Endothelial cell of umbilical vein (primary cell): ENCODE measurements at regions not wholly inside any gene's neighbourhood (a gene's known extent, or its start where the extent isn't known, plus 50 kb on each side); places are given as distances from the start of the nearest gene placed in this dataset.

Experiments
- BruUV-seq: library from RNA; stranded (reverse); fragments of 400-500 nt; replicated peaks from 2 replicates; lab custom pipeline; 2021; lab: Mats Ljungman, UMichigan
- CTCF ChIA-PET: fragments of 300-600, 350-600 bp; sonication (Branson Sonifier 250); formaldehyde crosslinking; loops from one replicate; lab custom pipeline; 2021; ENCODE audit warnings: antibody characterized with exemption, inconsistent platforms; lab: Charles Lee
- POLR2A ChIA-PET: fragments of 300-600, 350-600 bp; sonication (Branson Sonifier 250); formaldehyde crosslinking; loops from one replicate; lab custom pipeline; 2021; ENCODE audit warnings: antibody characterized with exemption, inconsistent platforms; lab: Charles Lee
- DNase-seq: peaks from one replicate; pipeline ENCODE4 v3.0.0-alpha.2; 2011; ENCODE audit warnings: low read depth, low spot score
- FAIRE-seq: peaks from 2 replicates; lab custom pipeline; 2011; peaks lifted over from hg19 to GRCh38; lab: Jason Lieb, UNC
- H2AFZ ChIP-seq: 2 replicates; pipeline ENCODE4 v1.6.0; 2012; ENCODE audit warnings: low read depth, low read length, control low read depth, inconsistent platforms
- H3K27ac ChIP-seq: 2 replicates; pipeline ENCODE4 v1.5.1; 2011; ENCODE audit warnings: low read depth, mild to moderate bottlenecking, control low read depth, low read length, moderate library complexity; ENCODE audit not compliant: insufficient read depth
- H3K27me3 ChIP-seq, 2 experiments: 2 replicates each; pipeline versions ENCODE4 v1.6.0 to v1.6.1; 2011; ENCODE audit warnings: low read length in 2 of 2, mixed read lengths in 1 of 2; ENCODE audit not compliant: control insufficient read depth in 2 of 2, insufficient read depth in 2 of 2
- H3K36me3 ChIP-seq, 2 experiments: 2 replicates in 1 of 2; 3 replicates in 1 of 2; pipeline ENCODE4 v1.5.1; 2011; ENCODE audit warnings: low read length in 2 of 2, mild to moderate bottlenecking in 1 of 2, moderate library complexity in 1 of 2; ENCODE audit not compliant: control insufficient read depth in 2 of 2, insufficient read depth in 2 of 2; ENCODE audit errors: extremely low read depth in 1 of 2
- H3K4me1 ChIP-seq: 3 replicates; pipeline ENCODE4 v1.5.1; 2011; ENCODE audit warnings: mild to moderate bottlenecking, low read length; ENCODE audit not compliant: control insufficient read depth, insufficient read depth; ENCODE audit errors: extremely low read depth
- H3K4me2 ChIP-seq: 2 replicates; pipeline ENCODE4 v1.6.1; 2011; ENCODE audit warnings: low read length, control low read depth, mixed read lengths; ENCODE audit not compliant: insufficient read depth
- H3K4me3 ChIP-seq, 3 experiments: fragments of 200-600 bp in 1 of 3; sonication (generic), shearing (Covaris generic) in 1 of 3; replicated peaks in 1 of 3; 2 replicates each; pipeline ENCODE4 v1.5.1; 2011 to 2016; ENCODE audit warnings: control low read depth in 3 of 3, low read length in 3 of 3, mild to moderate bottlenecking in 2 of 3, inconsistent platforms in 1 of 3, low read depth in 1 of 3, moderate library complexity in 1 of 3; ENCODE audit not compliant: insufficient read depth in 1 of 3
- H3K79me2 ChIP-seq: 2 replicates; pipeline ENCODE4 v1.6.0; 2012; ENCODE audit warnings: low read length, inconsistent platforms; ENCODE audit not compliant: control insufficient read depth, insufficient read depth
- H3K9ac ChIP-seq: replicated peaks from 2 replicates; pipeline ENCODE3; 2011; ENCODE audit warnings: low read length, control low read depth; ENCODE audit not compliant: insufficient read depth; ENCODE audit errors: extremely low read depth
- H3K9me1 ChIP-seq: replicated peaks from 3 replicates; pipeline ENCODE4 v1.6.0; 2011; ENCODE audit warnings: mild to moderate bottlenecking, low read length; ENCODE audit not compliant: control insufficient read depth, insufficient read depth; ENCODE audit errors: extremely low read depth
- H3K9me3 ChIP-seq: replicated peaks from 2 replicates; pipeline ENCODE4 v1.5.1; 2012; ENCODE audit warnings: low read length, inconsistent platforms; ENCODE audit not compliant: control insufficient read depth, insufficient read depth
- H4K20me1 ChIP-seq: replicated peaks from 2 replicates; pipeline ENCODE3; 2011; ENCODE audit warnings: mild to moderate bottlenecking, low read length; ENCODE audit not compliant: control insufficient read depth, insufficient read depth; ENCODE audit errors: extremely low read depth
- CTCF ChIP-seq, 2 donors: IDR thresholded peaks; 1 replicate in 1 of 2; 2 replicates in 1 of 2; pipeline ENCODE4 v1.5.1; 2011; ENCODE audit warnings: low read length in 2 of 2, mild to moderate bottlenecking in 2 of 2, moderate library complexity in 2 of 2, control low read depth in 1 of 2, inconsistent platforms in 1 of 2, low read depth in 1 of 2; ENCODE audit not compliant: insufficient read depth in 1 of 2; ENCODE audit errors: extremely low read depth in 1 of 2
- EZH2 ChIP-seq: IDR thresholded peaks from 2 replicates; pipeline ENCODE4 v1.6.1; 2012; ENCODE audit warnings: borderline replicate concordance, low read depth, mild to moderate bottlenecking, moderate library complexity, low read length, inconsistent platforms; ENCODE audit not compliant: severe bottlenecking
- FOS ChIP-seq: IDR thresholded peaks from 2 replicates; pipeline ENCODE4 v1.6.1; 2011; ENCODE audit warnings: mild to moderate bottlenecking, low read length, moderate library complexity, borderline replicate concordance; ENCODE audit not compliant: insufficient read depth
- GATA2 ChIP-seq: IDR thresholded peaks from 2 replicates; pipeline ENCODE4 v1.7.0; 2011; ENCODE audit warnings: low read depth, mild to moderate bottlenecking, moderate library complexity, mixed read lengths, low read length; ENCODE audit not compliant: insufficient read length, insufficient read depth
- JUN ChIP-seq: IDR thresholded peaks from 2 replicates; pipeline ENCODE4 v1.6.1; 2011; ENCODE audit warnings: borderline replicate concordance, low read depth; ENCODE audit not compliant: insufficient read length, insufficient read depth
- MAX ChIP-seq: IDR thresholded peaks from 2 replicates; pipeline ENCODE4 v1.6.1; 2011; ENCODE audit not compliant: insufficient read depth, insufficient read length
- MYC ChIP-seq: IDR thresholded peaks from one replicate; pipeline ENCODE4 v1.6.1; 2011; ENCODE audit warnings: mild to moderate bottlenecking, low read depth, low read length
- POLR2A ChIP-seq: IDR thresholded peaks from 2 replicates; pipeline ENCODE4 v1.6.1; 2012; ENCODE audit warnings: low read depth, mild to moderate bottlenecking, control low read depth, low read length
- POLR2AphosphoS5 ChIP-seq: IDR thresholded peaks from 2 replicates; pipeline ENCODE4 v1.6.1; 2012; ENCODE audit warnings: low read depth, mild to moderate bottlenecking, control low read depth, low read length, moderate library complexity; ENCODE audit not compliant: insufficient read depth
- dilution Hi-C: fragments of 300-500 bp; cut with MboI; formaldehyde crosslinking; loops from one replicate; pipeline ENCODE4 v1.15.0; 2019; ENCODE audit warnings: low sequenced_read_pairs; ENCODE audit not compliant: extremely low pct_ligation_motif_present
- intact Hi-C: fragments of 100-400 bp; cut with micrococcal nuclease; formaldehyde crosslinking; loops from one replicate; pipeline ENCODE4 v1.10.0; 2022

GRCh38 chr17:77708049-77708448, 250.5 kb upstream of the TNRC6C start:
- Histone ChIP-seq H3K9ac (no peak overlapping the region), H3K27ac (no peak overlapping the region), H3K4me1 (no peaks in the 10 kb centered on the region), H3K4me3 (no peak overlapping the region), H4K20me1 (no peaks in the 10 kb centered on the region), H3K4me2 (no peak overlapping the region), H2AFZ (no peak overlapping the region), H3K27me3 (no peaks in the 10 kb centered on the region), H3K79me2 (no peaks in the 10 kb centered on the region), H3K9me1 (no peaks in the 10 kb centered on the region), H3K36me3 (no peaks in the 10 kb centered on the region), H3K9me3 (peaks cover 2% of the 10 kb centered on the region)
- DNase-seq (no peak), FAIRE-seq (no peak)
- dilution Hi-C loops = no loop called here
- ChIA-PET POLR2A (no interaction called here), CTCF (no interaction called here)
- BruUV-seq = no TSS peak
- intact Hi-C loops = no loop called here
- TF ChIP-seq POLR2AphosphoS5 = no peak

GRCh38 chr17:77708936-77709335, 249.6 kb upstream of the TNRC6C start:
- no peaks in the 10 kb centered on the region for H3K79me2 ChIP-seq
- H3K27me3 ChIP-seq = peaks cover 0 to 3% of the 10 kb centered on the region in 2 experiments
- H3K9ac ChIP-seq = no peak overlapping the region
- no peak for DNase-seq
- no peaks in the 10 kb centered on the region for H3K4me1 ChIP-seq
- no peak overlapping the region for H3K27ac ChIP-seq
- TF ChIP-seq EZH2 = no peak
- no peak for TF ChIP-seq MYC
- no peak for TF ChIP-seq FOS
- TF ChIP-seq MAX = no peak
- no peak for TF ChIP-seq POLR2A
- no peak for TF ChIP-seq CTCF (IDR thresholded peaks at IDR 0.05; ENCODE audit: extremely low read depth in 1 of 2, insufficient read depth in 1 of 2, low read depth in 1 of 2, low read length in 2 of 2)
- TF ChIP-seq JUN = no peak
- TF ChIP-seq GATA2 = no peak
- no peak for TF ChIP-seq POLR2AphosphoS5
- no peak overlapping the region for H3K4me2 ChIP-seq
- intact Hi-C loops (no loop called here), dilution Hi-C loops (no loop called here)
- no peak for FAIRE-seq
- POLR2A ChIA-PET = no interaction called here
- no peaks in the 10 kb centered on the region for H3K9me1 ChIP-seq
- H3K36me3 ChIP-seq = no peaks in the 10 kb centered on the region
- no peaks in the 10 kb centered on the region for H4K20me1 ChIP-seq
- H2AFZ ChIP-seq = no peak overlapping the region
- H3K9me3 ChIP-seq = peaks cover 2% of the 10 kb centered on the region
- CTCF ChIA-PET = no interaction called here
- BruUV-seq = no TSS peak
- no peak overlapping the region for H3K4me3 ChIP-seq
